ENCODE measurements at regions not wholly inside any gene's neighbourhood (a gene's known extent, or its start where the extent isn't known, plus 50 kb on each side); places are given as distances from the start of the nearest gene placed in this dataset.
A peak's percentile ranks its signal among the peaks of the same experiment; 100 is the strongest.
"Not testable (repeated sequence)": the region's sequence is repeated elsewhere in the genome, so short reads cannot be mapped to it uniquely, and the experiment has no call there.

DNA sequence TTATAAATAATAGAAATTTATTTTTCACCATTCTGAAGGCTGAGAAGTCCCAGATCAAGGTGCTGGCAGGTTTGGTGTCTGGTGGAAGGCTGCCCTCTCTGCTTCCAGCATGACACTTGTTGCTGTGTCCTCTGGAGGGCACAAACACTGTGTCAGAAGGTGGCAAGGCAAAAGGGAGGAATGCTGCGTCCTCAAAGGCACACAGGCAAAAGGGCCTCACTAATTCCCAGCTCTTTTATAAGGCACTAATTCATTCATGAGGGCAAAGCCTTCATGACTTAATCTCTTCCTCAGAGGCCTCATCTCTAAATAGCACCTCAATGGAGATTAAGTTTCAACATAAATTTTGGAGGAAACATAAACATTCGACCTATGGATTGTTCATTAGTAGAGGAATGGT lies 209.5 kb upstream of the SMLR1 start:
- DNase-seq (ENCODE audit: low read depth), result no peak
- TF ChIP-seq, protein P1, sequence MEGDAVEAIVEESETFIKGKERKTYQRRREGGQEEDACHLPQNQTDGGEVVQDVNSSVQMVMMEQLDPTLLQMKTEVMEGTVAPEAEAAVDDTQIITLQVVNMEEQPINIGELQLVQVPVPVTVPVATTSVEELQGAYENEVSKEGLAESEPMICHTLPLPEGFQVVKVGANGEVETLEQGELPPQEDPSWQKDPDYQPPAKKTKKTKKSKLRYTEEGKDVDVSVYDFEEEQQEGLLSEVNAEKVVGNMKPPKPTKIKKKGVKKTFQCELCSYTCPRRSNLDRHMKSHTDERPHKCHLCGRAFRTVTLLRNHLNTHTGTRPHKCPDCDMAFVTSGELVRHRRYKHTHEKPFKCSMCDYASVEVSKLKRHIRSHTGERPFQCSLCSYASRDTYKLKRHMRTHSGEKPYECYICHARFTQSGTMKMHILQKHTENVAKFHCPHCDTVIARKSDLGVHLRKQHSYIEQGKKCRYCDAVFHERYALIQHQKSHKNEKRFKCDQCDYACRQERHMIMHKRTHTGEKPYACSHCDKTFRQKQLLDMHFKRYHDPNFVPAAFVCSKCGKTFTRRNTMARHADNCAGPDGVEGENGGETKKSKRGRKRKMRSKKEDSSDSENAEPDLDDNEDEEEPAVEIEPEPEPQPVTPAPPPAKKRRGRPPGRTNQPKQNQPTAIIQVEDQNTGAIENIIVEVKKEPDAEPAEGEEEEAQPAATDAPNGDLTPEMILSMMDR (IDR thresholded peaks at IDR 0.05; ENCODE audit: insufficient read depth, low read length), result no peak
- no peak overlapping the region for H3K4me3 ChIP-seq (ENCODE audit: low read depth, low read length)

DNA sequence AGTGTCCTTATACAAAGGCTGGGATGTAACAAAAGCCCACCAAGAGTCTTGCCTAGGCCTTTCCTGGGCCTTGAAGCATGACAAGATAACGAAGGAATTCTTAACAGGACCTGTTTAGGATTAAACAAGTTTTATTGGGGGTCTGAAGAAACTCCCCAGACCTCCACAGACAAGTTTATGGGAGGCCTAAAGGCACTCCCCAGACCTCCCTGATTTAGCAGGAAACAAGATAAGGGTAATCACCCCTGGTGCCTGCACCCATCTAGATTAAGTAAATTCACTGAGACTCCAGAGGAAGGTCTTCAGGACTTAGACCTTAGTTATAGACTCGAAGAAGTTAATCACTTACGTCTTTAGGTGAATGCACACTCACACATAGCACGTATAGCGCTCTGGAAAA lies 208.4 kb upstream of the SMLR1 start:
- DNase-seq (ENCODE audit: low read depth); H3K4me3 ChIP-seq (ENCODE audit: low read depth, low read length): not testable (repeated sequence)

DNA sequence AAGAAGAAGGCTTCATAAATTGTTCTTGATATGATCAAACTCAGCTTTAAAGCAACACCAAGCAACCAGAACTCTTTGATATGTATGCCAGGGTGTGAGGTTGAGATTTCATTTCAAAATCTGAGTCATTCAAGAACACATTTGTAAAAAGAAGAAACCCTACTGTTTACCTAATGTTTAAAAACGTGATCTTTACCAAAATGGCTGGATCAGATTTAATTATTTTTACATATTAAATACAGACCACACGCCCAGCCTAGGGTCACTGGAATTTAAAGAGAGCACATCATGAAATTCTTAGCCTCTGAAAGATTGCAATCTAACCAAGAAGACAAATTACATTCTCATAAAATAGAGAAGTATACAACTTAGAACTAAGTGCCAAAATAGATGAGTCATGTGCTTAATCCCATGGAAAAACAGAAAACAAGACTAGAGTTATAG lies 206.8 kb upstream of the SMLR1 start:
- TF ChIP-seq, protein P1 (IDR thresholded peaks at IDR 0.05; ENCODE audit: insufficient read depth, low read length), result no peak
- peak; percentile 45 for DNase-seq (ENCODE audit: low read depth)

DNA sequence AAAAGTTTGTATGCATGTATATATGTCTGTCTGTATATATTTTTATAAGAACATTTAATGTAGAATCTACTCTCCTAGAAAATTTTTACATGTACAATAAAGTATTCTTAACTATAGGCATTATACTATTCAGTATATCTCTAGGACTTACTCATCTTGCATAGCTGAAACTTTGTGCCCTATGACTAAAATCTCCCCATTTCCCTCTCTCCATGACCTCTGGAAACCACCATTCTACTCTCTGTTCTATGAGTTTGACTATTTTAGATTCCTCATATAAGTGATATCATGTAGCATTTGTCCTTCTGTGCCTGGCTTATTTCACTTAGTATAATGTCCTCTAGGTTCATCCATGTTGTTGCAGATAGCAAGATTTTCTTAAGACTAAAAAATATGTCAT lies 205.1 kb upstream of the SMLR1 start:
- H3K4me3 ChIP-seq (ENCODE audit: low read depth, low read length), result no peak overlapping the region
- no peak for DNase-seq (ENCODE audit: low read depth)
- TF ChIP-seq, protein P1 (IDR thresholded peaks at IDR 0.05; ENCODE audit: insufficient read depth, low read length), result no peak

More for the DNA sequence above, 206.8 kb upstream of the SMLR1 start:
- H3K4me3 ChIP-seq (ENCODE audit: low read depth, low read length), result no peak overlapping the region

DNA sequence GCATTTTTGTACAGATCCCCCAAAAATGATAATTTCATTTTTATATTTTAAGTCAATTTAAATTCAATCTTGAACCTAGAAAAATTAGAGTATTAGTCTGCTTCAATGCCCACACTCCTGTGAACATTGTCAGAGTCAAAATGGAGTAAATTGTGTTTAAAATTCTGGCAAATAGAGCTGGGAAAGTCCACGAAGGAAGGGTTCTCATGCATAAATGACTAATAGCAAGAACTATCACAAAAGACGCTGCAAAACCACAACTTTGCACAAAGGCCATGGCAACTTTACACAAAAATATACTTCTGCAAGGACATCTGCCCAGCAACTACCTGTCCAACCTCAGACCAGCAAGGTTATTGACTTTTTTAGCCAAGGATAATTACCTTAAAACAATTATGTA lies 203.2 kb upstream of the SMLR1 start:
- TF ChIP-seq, protein P1 (IDR thresholded peaks at IDR 0.05; ENCODE audit: insufficient read depth, low read length), result no peak
- H3K4me3 ChIP-seq (ENCODE audit: low read depth, low read length), result no peak overlapping the region
- DNase-seq (ENCODE audit: low read depth), result peak; percentile 9

DNA sequence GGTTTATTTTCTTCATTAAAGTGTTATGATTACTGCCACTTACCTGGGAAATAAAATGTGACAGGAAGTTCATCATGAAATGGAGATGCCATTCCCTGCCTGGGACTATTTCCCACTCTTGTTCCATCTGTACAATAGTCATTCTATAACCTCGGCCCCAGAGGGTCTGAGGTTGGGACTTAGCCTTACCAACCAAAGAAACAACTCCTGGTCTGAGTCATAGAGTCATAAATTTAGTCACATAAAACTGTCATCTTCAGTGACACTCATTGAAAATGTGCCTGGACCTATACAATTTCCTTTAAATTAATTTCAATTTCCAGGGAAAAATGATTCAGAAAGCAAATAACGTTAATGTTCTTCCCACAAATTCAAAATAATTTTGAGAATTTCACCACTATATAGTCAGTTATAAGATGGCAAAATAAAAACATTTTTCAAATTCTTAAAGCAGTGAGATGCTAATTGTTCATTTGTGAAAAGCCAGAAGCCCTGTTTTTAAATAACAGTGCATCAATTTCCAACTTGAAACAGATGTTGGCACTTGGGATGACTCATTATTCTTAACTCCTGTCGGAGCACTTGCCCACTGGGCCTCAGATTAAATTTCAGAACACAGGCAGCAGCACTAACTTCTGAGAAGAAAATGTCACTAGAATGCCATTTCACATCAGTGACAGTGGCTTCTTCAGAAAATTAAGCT lies 201.2 kb upstream of the SMLR1 start:
- peak; percentile 67 for DNase-seq (ENCODE audit: low read depth)
- H3K4me3 ChIP-seq (ENCODE audit: low read depth, low read length), result no peak overlapping the region
- TF ChIP-seq, protein P1 (IDR thresholded peaks at IDR 0.05; ENCODE audit: insufficient read depth, low read length), result no peak

DNA sequence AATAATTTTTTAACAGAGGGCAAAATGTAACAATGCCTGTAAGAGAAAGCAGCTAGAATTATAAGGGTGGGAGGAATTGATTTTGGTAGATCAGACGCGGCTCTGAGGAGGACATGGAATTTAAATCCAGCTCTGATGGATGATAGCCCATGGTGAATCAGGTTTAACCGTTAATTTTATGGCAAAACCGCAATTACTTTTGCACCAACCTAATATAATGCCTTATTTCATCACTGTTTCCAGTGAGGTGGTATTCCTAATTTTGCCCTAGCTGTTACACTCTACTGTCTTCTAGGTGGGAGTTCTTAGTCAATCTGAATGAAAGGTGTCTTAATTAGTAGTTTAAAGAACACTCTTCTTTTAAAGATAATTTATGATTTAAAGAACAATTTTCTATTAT lies 198.3 kb upstream of the SMLR1 start:
- TF ChIP-seq, protein P1 (IDR thresholded peaks at IDR 0.05; ENCODE audit: insufficient read depth, low read length), result no peak
- no peak for DNase-seq (ENCODE audit: low read depth)
- H3K4me3 ChIP-seq (ENCODE audit: low read depth, low read length), result no peak overlapping the region
